ENCODE measurements at regions not wholly inside any gene's neighbourhood (a gene's known extent, or its start where the extent isn't known, plus 50 kb on each side); places are given as distances from the start of the nearest gene placed in this dataset.

DNA sequence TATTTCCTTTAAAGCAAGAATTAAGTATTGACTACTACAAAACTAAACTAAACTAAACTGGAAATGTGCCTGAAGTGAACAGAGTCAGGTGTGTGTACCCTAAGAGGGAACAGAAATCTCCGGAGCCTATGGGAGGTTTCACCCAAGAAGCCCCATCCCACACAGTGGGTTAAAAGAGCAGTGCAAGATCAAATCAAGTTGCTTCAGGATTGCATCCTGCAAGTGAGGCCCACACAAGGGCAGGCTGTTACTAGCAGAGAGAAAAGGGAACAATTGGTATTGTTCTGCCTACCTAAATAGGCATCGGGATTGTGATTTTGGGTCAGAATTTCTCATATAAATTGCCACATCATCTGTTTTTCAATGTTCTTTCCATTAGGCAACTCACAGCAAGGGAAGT, 113.3 kb upstream of the CDC14C start:
- TF ChIP-seq CEBPB (IDR thresholded peaks at IDR 0.05; ENCODE audit: low read depth, low read length) (no peak), USF2 (IDR thresholded peaks at IDR 0.05; ENCODE audit: low read length) (no peak), POLR2A (IDR thresholded peaks at IDR 0.05; ENCODE audit: control extremely low read depth in 1 of 2, low read depth in 2 of 2, low read length in 2 of 2) (no peak), CREB1 (IDR thresholded peaks at IDR 0.05) (no peak), MAX (IDR thresholded peaks at IDR 0.05) (no peak), JUND (IDR thresholded peaks at IDR 0.05; ENCODE audit: low read length) (no peak), POLR2AphosphoS5 (IDR thresholded peaks at IDR 0.05; ENCODE audit: low read depth, low read length) (no peak), CHD2 (IDR thresholded peaks at IDR 0.05; ENCODE audit: low read length) (no peak), SUZ12 (IDR thresholded peaks at IDR 0.05; ENCODE audit: low read length) (no peak), CHD1 (IDR thresholded peaks at IDR 0.05; ENCODE audit: low read depth, low read length) (no peak), NANOG (IDR thresholded peaks at IDR 0.05; ENCODE audit: insufficient read depth, low read depth, low read length, poor library complexity, severe bottlenecking) (no peak), YY1 (IDR thresholded peaks at IDR 0.05; ENCODE audit: low read depth, low read length) (no peak), TBP (IDR thresholded peaks at IDR 0.05; ENCODE audit: low read depth, low read length) (no peak)
- TF ChIP-seq, protein P1, sequence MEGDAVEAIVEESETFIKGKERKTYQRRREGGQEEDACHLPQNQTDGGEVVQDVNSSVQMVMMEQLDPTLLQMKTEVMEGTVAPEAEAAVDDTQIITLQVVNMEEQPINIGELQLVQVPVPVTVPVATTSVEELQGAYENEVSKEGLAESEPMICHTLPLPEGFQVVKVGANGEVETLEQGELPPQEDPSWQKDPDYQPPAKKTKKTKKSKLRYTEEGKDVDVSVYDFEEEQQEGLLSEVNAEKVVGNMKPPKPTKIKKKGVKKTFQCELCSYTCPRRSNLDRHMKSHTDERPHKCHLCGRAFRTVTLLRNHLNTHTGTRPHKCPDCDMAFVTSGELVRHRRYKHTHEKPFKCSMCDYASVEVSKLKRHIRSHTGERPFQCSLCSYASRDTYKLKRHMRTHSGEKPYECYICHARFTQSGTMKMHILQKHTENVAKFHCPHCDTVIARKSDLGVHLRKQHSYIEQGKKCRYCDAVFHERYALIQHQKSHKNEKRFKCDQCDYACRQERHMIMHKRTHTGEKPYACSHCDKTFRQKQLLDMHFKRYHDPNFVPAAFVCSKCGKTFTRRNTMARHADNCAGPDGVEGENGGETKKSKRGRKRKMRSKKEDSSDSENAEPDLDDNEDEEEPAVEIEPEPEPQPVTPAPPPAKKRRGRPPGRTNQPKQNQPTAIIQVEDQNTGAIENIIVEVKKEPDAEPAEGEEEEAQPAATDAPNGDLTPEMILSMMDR (IDR thresholded peaks at IDR 0.05; ENCODE audit: control extremely low read depth in 1 of 3, insufficient read depth in 1 of 3, low read depth in 1 of 3, low read length in 3 of 3): no peak
